ENCODE measurements at regions not wholly inside any gene's neighbourhood (a gene's known extent, or its start where the extent isn't known, plus 50 kb on each side); places are given as distances from the start of the nearest gene placed in this dataset.

GRCh38 chr15:36529296-36530011 is 50.0 kb upstream of the CDIN1 start:
- no peak overlapping the region for H3K4me2 ChIP-seq
- no peaks in the 10 kb centered on the region for H3K36me3 ChIP-seq (ENCODE audit: insufficient read depth)
- no peaks in the 10 kb centered on the region for H4K20me1 ChIP-seq (ENCODE audit: insufficient read depth)
- no peaks in the 10 kb centered on the region for H3K27me3 ChIP-seq (ENCODE audit: insufficient read depth, low read depth)
- no peak overlapping the region for H3K27ac ChIP-seq
- H3K4me1 ChIP-seq (ENCODE audit: low read depth, poor library complexity, severe bottlenecking), result no peaks in the 10 kb centered on the region
- H2AFZ ChIP-seq (ENCODE audit: low read depth), result no peak overlapping the region
- no peak overlapping the region for H3K4me3 ChIP-seq (IDR thresholded peaks at IDR 0.05; ENCODE audit: insufficient read depth, low read depth, low read length)
- H3K79me2 ChIP-seq (ENCODE audit: insufficient read depth, low read depth), result no peaks in the 10 kb centered on the region
- no peak overlapping the region for H3K9ac ChIP-seq
- TF ChIP-seq CTCF (conservative IDR thresholded peaks at IDR 0.05; ENCODE audit: low read depth, low read length), result no peak

All from KMS-11 (cell line).